ENCODE measurements at regions not wholly inside any gene's neighbourhood (a gene's known extent, or its start where the extent isn't known, plus 50 kb on each side); places are given as distances from the start of the nearest gene placed in this dataset.

DNA sequence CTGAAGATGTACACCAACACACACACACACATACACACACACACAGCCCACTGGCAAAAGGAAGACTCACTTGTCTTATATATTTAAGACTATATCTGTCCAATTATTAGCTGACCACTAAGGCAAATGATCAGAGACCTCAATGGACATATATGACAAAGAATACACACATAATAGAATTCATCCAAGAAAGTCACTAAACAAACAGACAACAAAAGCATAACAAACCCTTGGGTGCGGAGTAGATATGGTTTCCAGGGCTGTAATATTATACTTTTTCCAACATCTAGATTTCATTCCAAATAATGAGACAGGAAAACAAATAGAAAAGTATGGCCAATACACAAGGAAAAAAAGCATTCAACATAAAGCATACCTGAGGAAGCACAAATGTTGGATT, 72.3 kb upstream of the PRICKLE2 start:
- Histone ChIP-seq H3K4me3 (replicated peaks in 1 of 3; ENCODE audit: insufficient read depth in 1 of 3, low read depth in 2 of 3, low read length in 3 of 3) (no peak overlapping the region), H2AFZ (ENCODE audit: low read length) (no peak overlapping the region), H3K27me3 (ENCODE audit: control insufficient read depth in 1 of 2, insufficient read depth in 2 of 2, low read length in 2 of 2) (no peaks in the 10 kb centered on the region), H3K9me3 (ENCODE audit: low read length) (peaks cover 12% of the 10 kb centered on the region), H3K4me2 (ENCODE audit: low read depth, low read length) (no peak overlapping the region), H3K27ac (ENCODE audit: extremely low read length, insufficient read depth, low read length) (no peak overlapping the region), H3K4me1 (ENCODE audit: insufficient read depth, low read length) (no peaks in the 10 kb centered on the region), H3K79me2 (ENCODE audit: insufficient read depth, low read length) (no peaks in the 10 kb centered on the region), H3K9ac (ENCODE audit: insufficient read depth, low read depth, low read length) (no peak overlapping the region), H4K20me1 (ENCODE audit: insufficient read depth, low read length) (no peaks in the 10 kb centered on the region), H3K36me3 (replicated peaks in 1 of 2; ENCODE audit: control insufficient read depth in 1 of 2, insufficient read depth in 2 of 2, low read length in 2 of 2) (no peaks in the 10 kb centered on the region)
- in situ Hi-C loops (cut with HindIII; ENCODE audit: extremely low pct_ligation_motif_present, low pct_unique_long_range_greater_than_20kb) (no loop called here), intact Hi-C loops (cut with micrococcal nuclease; ENCODE audit: unreplicated experiment) (no loop called here)
- no TSS peak for BruUV-seq (replicated peaks)
- FAIRE-seq (no peak), ATAC-seq (no peak), DNase-seq (ENCODE audit: low spot score) (no peak)
- POLR2A ChIA-PET: no interaction called here
- CTCF ChIA-PET (ENCODE audit: low intra/inter-chr PET ratio, low total read pairs): no interaction called here
- TF ChIP-seq, protein P1, sequence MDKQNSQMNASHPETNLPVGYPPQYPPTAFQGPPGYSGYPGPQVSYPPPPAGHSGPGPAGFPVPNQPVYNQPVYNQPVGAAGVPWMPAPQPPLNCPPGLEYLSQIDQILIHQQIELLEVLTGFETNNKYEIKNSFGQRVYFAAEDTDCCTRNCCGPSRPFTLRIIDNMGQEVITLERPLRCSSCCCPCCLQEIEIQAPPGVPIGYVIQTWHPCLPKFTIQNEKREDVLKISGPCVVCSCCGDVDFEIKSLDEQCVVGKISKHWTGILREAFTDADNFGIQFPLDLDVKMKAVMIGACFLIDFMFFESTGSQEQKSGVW (CRISPR knock-in tag; IDR thresholded peaks at IDR 0.05; ENCODE audit: borderline replicate concordance): no peak
- no peak for TF ChIP-seq ATF7 (IDR thresholded peaks at IDR 0.05)
- no peak for TF ChIP-seq ATF7 (CRISPR knock-in tag; IDR thresholded peaks at IDR 0.05)
- 50% methylated on average over 1 of the region's 1 CpG for WGBS (ENCODE audit: low lambda C conversion rate)

DNA sequence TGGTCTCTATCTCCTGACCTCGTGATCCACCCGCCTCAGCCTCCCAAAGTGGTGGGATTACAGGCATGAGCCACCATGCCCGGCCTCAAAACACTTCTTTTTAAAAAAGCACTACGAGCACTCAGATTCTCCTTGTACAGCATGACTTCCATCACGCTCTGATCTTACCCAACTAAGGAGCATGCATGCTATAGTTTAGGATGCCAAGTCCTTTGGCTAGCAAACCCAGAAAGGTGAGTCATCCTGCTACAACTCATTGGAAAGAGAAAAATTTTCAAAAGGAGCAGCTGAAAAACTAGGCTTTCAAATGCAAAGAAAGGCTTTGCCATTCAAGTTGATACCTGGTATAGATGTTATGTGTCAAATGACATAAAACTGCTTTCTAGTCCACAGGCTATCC, 70.3 kb upstream of the PRICKLE2 start:
- intact Hi-C loops (cut with micrococcal nuclease; ENCODE audit: unreplicated experiment) (no loop called here), in situ Hi-C loops (cut with HindIII; ENCODE audit: extremely low pct_ligation_motif_present, low pct_unique_long_range_greater_than_20kb) (no loop called here)
- H3K4me1 ChIP-seq (ENCODE audit: insufficient read depth, low read length): no peaks in the 10 kb centered on the region
- FAIRE-seq (no peak), DNase-seq (ENCODE audit: low spot score) (no peak), ATAC-seq (no peak)
- BruUV-seq (replicated peaks): no TSS peak
- no peak overlapping the region for H3K27ac ChIP-seq (ENCODE audit: extremely low read length, insufficient read depth, low read length)
- H3K79me2 ChIP-seq (ENCODE audit: insufficient read depth, low read length): no peaks in the 10 kb centered on the region
- 0 out of 5 replicates have a peak, but pooled peaks cover 0 to 3% of the 10 kb centered on the region in 2 experiments for H3K27me3 ChIP-seq (ENCODE audit: control insufficient read depth in 1 of 2, insufficient read depth in 2 of 2, low read length in 2 of 2)
- POLR2A ChIA-PET: no interaction called here
- no peaks in the 10 kb centered on the region for H4K20me1 ChIP-seq (ENCODE audit: insufficient read depth, low read length)
- CTCF ChIA-PET (ENCODE audit: low intra/inter-chr PET ratio, low total read pairs): no interaction called here
- peaks cover 12% of the 10 kb centered on the region for H3K9me3 ChIP-seq (ENCODE audit: low read length)
- no peak overlapping the region for H3K4me3 ChIP-seq (replicated peaks in 1 of 3; ENCODE audit: insufficient read depth in 1 of 3, low read depth in 2 of 3, low read length in 3 of 3)
- H3K36me3 ChIP-seq (replicated peaks in 1 of 2; ENCODE audit: control insufficient read depth in 1 of 2, insufficient read depth in 2 of 2, low read length in 2 of 2): no peaks in the 10 kb centered on the region
- no peak overlapping the region for H3K4me2 ChIP-seq (ENCODE audit: low read depth, low read length)
- H2AFZ ChIP-seq (ENCODE audit: low read length): no peak overlapping the region
- no peak overlapping the region for H3K9ac ChIP-seq (ENCODE audit: insufficient read depth, low read depth, low read length)
- WGBS (ENCODE audit: low lambda C conversion rate): 29% methylated on average over 5 of the region's 5 CpGs
- no peak for TF ChIP-seq ZNF674 (CRISPR knock-in tag; IDR thresholded peaks at IDR 0.05; ENCODE audit: low read depth)
- no peak for TF ChIP-seq SOX6 (IDR thresholded peaks at IDR 0.05)
- no peak for TF ChIP-seq SOX6 (CRISPR knock-in tag; IDR thresholded peaks at IDR 0.05)
- no peak for TF ChIP-seq PITX1 (CRISPR knock-in tag; IDR thresholded peaks at IDR 0.05)
- no peak for TF ChIP-seq ARHGAP35 (CRISPR knock-in tag; IDR thresholded peaks at IDR 0.05; ENCODE audit: borderline replicate concordance)
- TF ChIP-seq ZNF235 (CRISPR knock-in tag; IDR thresholded peaks at IDR 0.05; ENCODE audit: borderline replicate concordance): no peak
- TF ChIP-seq ZNF207 (IDR thresholded peaks at IDR 0.05; ENCODE audit: borderline replicate concordance): no peak
- no peak for TF ChIP-seq ZNF296 (CRISPR knock-in tag; conservative IDR thresholded peaks at IDR 0.05)
- TF ChIP-seq MAFG (CRISPR knock-in tag; IDR thresholded peaks at IDR 0.05): no peak
- no peak for TF ChIP-seq ZNF724P (CRISPR knock-in tag; IDR thresholded peaks at IDR 0.05; ENCODE audit: borderline replicate concordance)
- no peak for TF ChIP-seq MEF2D (CRISPR knock-in tag; IDR thresholded peaks at IDR 0.05)
- TF ChIP-seq, protein P2, sequence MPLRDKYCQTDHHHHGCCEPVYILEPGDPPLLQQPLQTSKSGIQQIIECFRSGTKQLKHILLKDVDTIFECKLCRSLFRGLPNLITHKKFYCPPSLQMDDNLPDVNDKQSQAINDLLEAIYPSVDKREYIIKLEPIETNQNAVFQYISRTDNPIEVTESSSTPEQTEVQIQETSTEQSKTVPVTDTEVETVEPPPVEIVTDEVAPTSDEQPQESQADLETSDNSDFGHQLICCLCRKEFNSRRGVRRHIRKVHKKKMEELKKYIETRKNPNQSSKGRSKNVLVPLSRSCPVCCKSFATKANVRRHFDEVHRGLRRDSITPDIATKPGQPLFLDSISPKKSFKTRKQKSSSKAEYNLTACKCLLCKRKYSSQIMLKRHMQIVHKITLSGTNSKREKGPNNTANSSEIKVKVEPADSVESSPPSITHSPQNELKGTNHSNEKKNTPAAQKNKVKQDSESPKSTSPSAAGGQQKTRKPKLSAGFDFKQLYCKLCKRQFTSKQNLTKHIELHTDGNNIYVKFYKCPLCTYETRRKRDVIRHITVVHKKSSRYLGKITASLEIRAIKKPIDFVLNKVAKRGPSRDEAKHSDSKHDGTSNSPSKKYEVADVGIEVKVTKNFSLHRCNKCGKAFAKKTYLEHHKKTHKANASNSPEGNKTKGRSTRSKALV (CRISPR knock-in tag; IDR thresholded peaks at IDR 0.05): no peak

Data from HepG2 (cell line).